K562 (cell line): ENCODE measurements at regions not wholly inside any gene's neighbourhood (a gene's known extent, or its start where the extent isn't known, plus 50 kb on each side); places are given as distances from the start of the nearest gene placed in this dataset.

Source experiments
- ATAC-seq: fragments of 200-7000 bp; cut with Tn5 transposase; 3 replicates; pipeline ENCODE4 v1.9.1; 2020; ENCODE audit warnings: moderate library complexity
- BruUV-seq: library from RNA; stranded (reverse); fragments of 400-500 nt; replicated peaks from 2 replicates; lab custom pipeline; 2021; lab: Mats Ljungman, UMichigan
- CTCF ChIA-PET: fragments of 300-600 bp; formaldehyde crosslinking; extraction: SDS; loops from one replicate; lab custom pipeline; 2021; ENCODE audit warnings: low intra/inter-chr PET ratio; lab: Yijun Ruan, JAX
- POLR2A ChIA-PET: fragments of 300-600, 350-650 bp; sonication (Branson Sonifier 250); formaldehyde crosslinking; extraction: SDS; loops from one replicate; lab custom pipeline; 2021; ENCODE audit warnings: antibody characterized with exemption, inconsistent platforms; lab: Yijun Ruan, JAX
- DNase-seq, 4 experiments: peaks; one replicate each; pipeline versions ENCODE4 v3.0.0 to v3.0.0-alpha.2; 2011 to 2018; ENCODE audit warnings: low spot score in 3 of 4, mixed read lengths in 3 of 4; ENCODE audit errors: extremely low read depth in 1 of 4
- FAIRE-seq: peaks from 2 replicates; lab custom pipeline; 2011; peaks lifted over from hg19 to GRCh38; lab: Jason Lieb, UNC
- H2AFZ ChIP-seq: 2 replicates; pipeline ENCODE4 v1.6.0; 2011; ENCODE audit warnings: low read depth, low read length, control low read depth, inconsistent platforms
- H3K27ac ChIP-seq: fragments of 200-600 bp; 3 replicates; pipeline ENCODE4 v1.8.0; 2011; ENCODE audit warnings: low read depth, mild to moderate bottlenecking, control low read depth, inconsistent platforms, low read length, moderate library complexity, mixed read lengths; ENCODE audit errors: extremely low read depth
- H3K27me3 ChIP-seq, 2 experiments: fragments of 300-600 bp in 1 of 2; 2 replicates in 1 of 2; 3 replicates in 1 of 2; pipeline versions ENCODE4 v1.6.0 to v1.8.0; 2011; ENCODE audit warnings: inconsistent platforms in 2 of 2, low read length in 2 of 2, mild to moderate bottlenecking in 1 of 2, mixed read lengths in 1 of 2, moderate library complexity in 1 of 2; ENCODE audit not compliant: control insufficient read depth in 2 of 2, insufficient read depth in 2 of 2
- H3K36me3 ChIP-seq: fragments of 300-600 bp; 3 replicates; pipeline ENCODE4 v1.8.0; 2011; ENCODE audit warnings: mild to moderate bottlenecking, low read length, inconsistent platforms; ENCODE audit not compliant: control insufficient read depth, insufficient read depth
- H3K4me1 ChIP-seq, 2 experiments: fragments of 200-600 bp in 1 of 2; replicated peaks in 1 of 2; 2 replicates in 1 of 2; 3 replicates in 1 of 2; pipeline versions ENCODE4 v1.5.1 to v1.8.0; 2011; ENCODE audit warnings: inconsistent platforms in 2 of 2, low read length in 2 of 2, mild to moderate bottlenecking in 1 of 2, mixed read lengths in 1 of 2, moderate library complexity in 1 of 2; ENCODE audit not compliant: control insufficient read depth in 2 of 2, insufficient read depth in 2 of 2
- H3K4me2 ChIP-seq: 2 replicates; pipeline ENCODE4 v1.6.1; 2011; ENCODE audit warnings: low read length, control low read depth, inconsistent platforms, mixed read lengths; ENCODE audit not compliant: insufficient read depth
- H3K4me3 ChIP-seq: fragments of 200-600 bp; sonication (generic), shearing (Covaris generic); 2 replicates; pipeline ENCODE4 v1.5.1; 2016; ENCODE audit warnings: control low read depth, inconsistent platforms
- H3K79me2 ChIP-seq: fragments of 200-600 bp; 3 replicates; pipeline ENCODE4 v1.8.0; 2011; ENCODE audit warnings: low read length, inconsistent platforms; ENCODE audit not compliant: control insufficient read depth, insufficient read depth
- H3K9ac ChIP-seq, 2 experiments: 2 replicates each; pipeline versions ENCODE4 v1.6.0 to v1.6.1; 2011; ENCODE audit warnings: low read depth in 2 of 2, low read length in 2 of 2, control low read depth in 1 of 2, inconsistent platforms in 1 of 2, mild to moderate bottlenecking in 1 of 2, mixed read lengths in 1 of 2; ENCODE audit not compliant: insufficient read depth in 1 of 2
- H3K9me1 ChIP-seq: one replicate; pipeline ENCODE4 v1.6.0; 2011; ENCODE audit warnings: inconsistent platforms, mild to moderate bottlenecking, low read length, moderate library complexity; ENCODE audit not compliant: control insufficient read depth, insufficient read depth
- H3K9me3 ChIP-seq: replicated peaks from 2 replicates; pipeline ENCODE4 v1.5.1; 2011; ENCODE audit warnings: low read depth, low read length, inconsistent platforms; ENCODE audit not compliant: control insufficient read depth, insufficient read depth
- H4K20me1 ChIP-seq: replicated peaks from 2 replicates; pipeline ENCODE4 v1.6.1; 2011; ENCODE audit warnings: low read length, inconsistent platforms, mixed read lengths; ENCODE audit not compliant: control insufficient read depth, insufficient read depth
- ARHGAP35 ChIP-seq: fragments of 450-650 bp; IDR thresholded peaks from 2 replicates; pipeline ENCODE4 v1.6.1; 2018; ENCODE audit not compliant: partially characterized antibody
- GTF2F1 ChIP-seq: IDR thresholded peaks from 2 replicates; pipeline ENCODE4 v1.6.1; 2011; ENCODE audit warnings: low read depth, low read length, improper control_type of control experiment
- HBP1 ChIP-seq: fragments of 450-650 bp; formaldehyde crosslinking; IDR thresholded peaks from 2 replicates; pipeline ENCODE4 v1.4.0; 2022; ENCODE audit warnings: missing genetic modification characterization
- HES1 ChIP-seq: fragments of 450-650 bp; IDR thresholded peaks from 2 replicates; pipeline ENCODE4 v1.6.1; 2016; ENCODE audit warnings: low read depth, mild to moderate bottlenecking, moderate library complexity
- KDM4B ChIP-seq, 2 experiments: fragments of 450-650 bp in 1 of 2; sonication (generic) in 1 of 2; IDR thresholded peaks; 2 replicates each; pipeline ENCODE4 v1.6.1; 2016 to 2017; ENCODE audit warnings: borderline replicate concordance in 2 of 2, antibody characterized with exemption in 1 of 2, low read depth in 1 of 2, mild to moderate bottlenecking in 1 of 2
- SMAD3 ChIP-seq: fragments of 450-650 bp; formaldehyde crosslinking; conservative IDR thresholded peaks from 2 replicates; pipeline ENCODE4 v1.4.0; 2020; ENCODE audit warnings: mild to moderate bottlenecking
- SMAD4 ChIP-seq: fragments of 250-450 bp; sonication (Bioruptor Pico); conservative IDR thresholded peaks from 2 replicates; pipeline ENCODE4 v1.8.0; 2021; ENCODE audit warnings: inconsistent platforms, mild to moderate bottlenecking, moderate library complexity
- SMC3 ChIP-seq: conservative IDR thresholded peaks from 2 replicates; pipeline ENCODE4 v1.6.1; 2011; ENCODE audit warnings: low read depth, low read length, improper control_type of control experiment; ENCODE audit not compliant: insufficient read depth
- TAF9B ChIP-seq: fragments of 450-650 bp; IDR thresholded peaks from 2 replicates; pipeline ENCODE4 v1.6.1; 2018; ENCODE audit warnings: mild to moderate bottlenecking; ENCODE audit not compliant: partially characterized antibody
- THAP12 ChIP-seq: fragments of 250-450 bp; sonication (Bioruptor Pico); IDR thresholded peaks from 2 replicates; pipeline ENCODE4 v1.9.0; 2021; ENCODE audit warnings: mild to moderate bottlenecking, inconsistent platforms
- ZNF197 ChIP-seq: fragments of 200-800 bp; sonication (Bioruptor generic); IDR thresholded peaks from 2 replicates; pipeline ENCODE4 v1.6.1; 2016; ENCODE audit warnings: low read depth, missing genetic modification characterization, missing compliant biosample characterization
- ZNF592 ChIP-seq: fragments of 450-650 bp; IDR thresholded peaks from 2 replicates; pipeline ENCODE4 v1.6.1; 2017; ENCODE audit warnings: antibody characterized with exemption, mild to moderate bottlenecking
- ZNF76 ChIP-seq: fragments of 250-450 bp; sonication (Bioruptor Pico); IDR thresholded peaks from 2 replicates; pipeline ENCODE4 v1.4.0; 2020; ENCODE audit warnings: mild to moderate bottlenecking, moderate library complexity, borderline replicate concordance
- WGBS: fragments of 100-300 bp; shearing (Covaris generic); methylation state at CpG from one replicate; pipeline ENCODE4 v1.1.6; 2016; ENCODE audit warnings: low coverage, mixed read lengths; ENCODE audit not compliant: insufficient coverage; ENCODE audit errors: missing lambda C conversion rate; 5-methylcytosine and 5-hydroxymethylcytosine counted together
- in situ Hi-C: fragments of 300-500 bp; cut with MboI; formaldehyde crosslinking; loops from 4 replicates; pipeline ENCODE4 v1.15.0; 2018; ENCODE audit warnings: inconsistent platforms, mixed read lengths
- intact Hi-C: fragments of 100-400 bp; cut with micrococcal nuclease; formaldehyde crosslinking; loops from 2 replicates; pipeline ENCODE4 v1.14.2; 2022

GRCh38 chr10:108902619-108903285 is 1020.6 kb downstream of the XPNPEP1 start:
- H3K36me3 ChIP-seq, result no peaks in the 10 kb centered on the region
- DNase-seq (no peak), FAIRE-seq (no peak), ATAC-seq (no peak)
- intact Hi-C loops (no loop called here), in situ Hi-C loops (no loop called here)
- H3K27me3 ChIP-seq, result no peaks in the 10 kb centered on the region
- CTCF ChIA-PET, result no interaction called here
- 0% methylated on average over 6 of the region's 6 CpGs for WGBS
- no peak overlapping the region for H3K4me3 ChIP-seq
- POLR2A ChIA-PET, result interaction anchor here (0.6 kb wide), 1 partner anchor 950 kb away, joined by 4 read pairs; no protein-coding TSS in a partner anchor
- H2AFZ ChIP-seq, result no peak overlapping the region
- no peaks in the 10 kb centered on the region for H3K9me3 ChIP-seq
- H3K9ac ChIP-seq, result no peak overlapping the region
- no peaks in the 10 kb centered on the region for H3K9me1 ChIP-seq
- H3K4me1 ChIP-seq, result no peaks in the 10 kb centered on the region
- TF ChIP-seq ZNF76 (CRISPR knock-in tag) (no peak), ZNF197 (CRISPR knock-in tag) (no peak), TAF9B (no peak), SMC3 (no peak), ZNF592 (no peak), SMAD4 (CRISPR knock-in tag) (no peak), HES1 (no peak), THAP12 (CRISPR knock-in tag) (no peak), GTF2F1 (no peak), ARHGAP35 (no peak), SMAD3 (CRISPR knock-in tag) (no peak), KDM4B (IDR thresholded peaks at IDR 0.05; ENCODE audit: borderline replicate concordance in 2 of 2, low read depth in 1 of 2) (no peak), HBP1 (CRISPR knock-in tag) (no peak)
- no peaks in the 10 kb centered on the region for H4K20me1 ChIP-seq
- no peaks in the 10 kb centered on the region for H3K79me2 ChIP-seq
- H3K4me2 ChIP-seq, result no peak overlapping the region
- H3K27ac ChIP-seq, result no peak overlapping the region
- no TSS peak for BruUV-seq
